HUES48 (cell line): ENCODE measurements at regions not wholly inside any gene's neighbourhood (a gene's known extent, or its start where the extent isn't known, plus 50 kb on each side); places are given as distances from the start of the nearest gene placed in this dataset.
A peak's percentile ranks its signal among the peaks of the same experiment; 100 is the strongest.
"Not testable (repeated sequence)": the region's sequence is repeated elsewhere in the genome, so short reads cannot be mapped to it uniquely, and the experiment has no call there.

Source experiments
- H3K27ac ChIP-seq: one replicate; pipeline ENCODE4 v1.7.0; 2013; ENCODE audit warnings: low read depth, low read length, inconsistent platforms
- H3K27me3 ChIP-seq: 2 replicates; pipeline ENCODE4 v1.6.1; 2013; ENCODE audit warnings: mild to moderate bottlenecking, low read length; ENCODE audit not compliant: control insufficient read depth, insufficient read depth
- H3K36me3 ChIP-seq: 2 replicates; pipeline ENCODE4 v1.6.1; 2013; ENCODE audit warnings: low read length; ENCODE audit not compliant: control insufficient read depth, insufficient read depth
- H3K4me1 ChIP-seq: 2 replicates; pipeline ENCODE4 v1.6.1; 2013; ENCODE audit warnings: mild to moderate bottlenecking, low read length; ENCODE audit not compliant: control insufficient read depth, insufficient read depth
- H3K4me3 ChIP-seq: 2 replicates; pipeline ENCODE4 v1.5.1; 2013; ENCODE audit warnings: mild to moderate bottlenecking, low read depth, low read length
- H3K9ac ChIP-seq: 2 replicates; pipeline ENCODE4 v1.6.1; 2013; ENCODE audit warnings: mild to moderate bottlenecking, low read depth, low read length, moderate library complexity
- H3K9me3 ChIP-seq: 2 replicates; pipeline ENCODE4 v1.6.1; 2013; ENCODE audit warnings: low read length; ENCODE audit not compliant: control insufficient read depth, insufficient read depth

DNA sequence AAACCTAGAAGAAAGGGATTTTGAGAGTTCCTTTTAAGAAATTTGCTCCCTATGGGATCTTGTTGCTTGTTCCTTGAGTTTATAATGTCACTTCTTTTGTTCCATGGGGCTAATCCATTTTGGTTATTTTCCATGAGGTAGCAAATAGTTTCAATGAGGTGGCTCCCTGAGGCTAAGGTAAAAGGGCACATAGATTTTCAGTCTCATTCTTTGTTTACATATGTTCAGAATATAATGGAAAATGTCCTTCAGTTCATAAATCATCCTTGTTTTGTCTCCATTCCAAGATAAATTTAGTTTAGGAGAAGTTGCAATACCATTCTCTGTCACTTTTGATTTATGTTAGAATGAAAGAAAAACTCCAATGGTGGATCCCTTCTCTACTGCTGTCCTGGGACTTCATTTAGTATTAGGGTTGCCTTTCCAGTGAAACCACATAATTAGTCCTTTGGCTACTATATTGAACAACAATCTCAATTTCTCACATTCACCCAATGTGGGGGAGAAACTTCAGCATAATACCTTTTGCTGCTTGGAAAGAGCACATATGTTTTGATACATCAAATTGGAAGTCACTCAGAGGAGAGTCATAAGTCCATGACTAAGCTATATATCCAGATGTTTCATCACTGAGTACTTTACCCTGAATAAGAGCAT, 80.9 kb upstream of the ADAMTS5 start:
- H3K4me3 ChIP-seq, result no peak overlapping the region
- no peaks in the 10 kb centered on the region for H3K9me3 ChIP-seq
- peaks cover 13% of the 10 kb centered on the region; the same call in 1 of the 2 replicates for H3K4me1 ChIP-seq
- no peak overlapping the region for H3K27ac ChIP-seq
- H3K27me3 ChIP-seq, result no peaks in the 10 kb centered on the region
- no peak overlapping the region for H3K9ac ChIP-seq
- H3K36me3 ChIP-seq, result no peaks in the 10 kb centered on the region

DNA sequence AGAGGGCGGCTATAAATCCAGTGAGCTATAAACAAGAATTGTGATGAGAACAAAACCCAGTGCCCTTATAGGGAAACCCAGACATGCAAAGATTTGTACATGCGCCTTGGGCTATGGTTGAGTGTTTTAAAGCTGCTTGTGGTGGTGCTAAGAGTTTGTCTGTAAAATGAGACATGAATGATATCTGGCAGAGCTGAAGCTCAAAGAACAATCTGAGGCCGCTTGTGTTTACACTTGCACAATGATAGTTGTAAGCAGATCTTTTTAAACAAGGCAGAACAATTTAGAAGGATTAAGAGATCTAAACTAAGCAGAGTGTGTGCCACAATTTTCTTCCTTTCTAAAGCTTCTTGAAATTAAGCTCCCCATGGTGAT, 80.4 kb upstream of the ADAMTS5 start:
- H3K4me1 ChIP-seq, result peaks cover 13% of the 10 kb centered on the region; the same call in 1 of the 2 replicates
- no peak overlapping the region for H3K27ac ChIP-seq
- no peaks in the 10 kb centered on the region for H3K27me3 ChIP-seq
- H3K9ac ChIP-seq, result no peak overlapping the region
- no peaks in the 10 kb centered on the region for H3K36me3 ChIP-seq
- no peaks in the 10 kb centered on the region for H3K9me3 ChIP-seq
- no peak overlapping the region for H3K4me3 ChIP-seq

DNA sequence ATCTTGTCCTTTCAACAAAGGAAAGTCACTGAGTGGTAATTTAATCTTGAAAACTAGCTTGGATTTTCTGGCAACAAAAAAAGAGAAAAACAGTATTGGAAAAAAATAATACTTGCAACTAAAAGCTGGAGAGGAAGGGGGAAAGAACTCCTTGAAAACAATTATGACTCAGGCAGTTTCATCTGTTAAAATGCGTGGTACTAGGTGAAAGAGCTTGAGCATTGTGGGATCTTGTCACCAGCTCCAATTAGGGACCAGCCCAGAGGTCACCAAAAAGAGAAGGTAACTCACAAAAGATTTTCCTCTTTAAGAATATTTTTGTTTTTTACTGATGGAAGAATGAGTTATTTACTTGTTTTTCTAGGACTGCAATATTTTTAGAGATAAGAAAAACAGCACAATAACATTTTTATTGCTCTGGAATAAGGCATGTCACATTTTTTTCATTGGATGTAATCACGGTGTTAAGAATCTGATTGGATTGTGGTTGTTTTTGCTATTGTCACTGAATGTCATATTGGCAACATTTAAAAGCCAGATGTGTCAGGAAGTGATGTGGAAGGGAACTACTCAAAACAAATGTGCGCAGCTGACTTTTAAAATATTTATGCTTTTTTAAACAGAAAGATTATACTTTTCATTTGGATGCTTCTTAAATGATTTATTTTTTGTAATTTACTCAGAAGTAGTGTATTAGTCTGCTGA, 78.5 kb upstream of the ADAMTS5 start:
- no peaks in the 10 kb centered on the region for H3K36me3 ChIP-seq
- no peaks in the 10 kb centered on the region for H3K9me3 ChIP-seq
- H3K27me3 ChIP-seq, result no peaks in the 10 kb centered on the region
- no peak overlapping the region for H3K27ac ChIP-seq
- peaks cover 13% of the 10 kb centered on the region; the same call in 1 of the 2 replicates for H3K4me1 ChIP-seq
- H3K4me3 ChIP-seq, result no peak overlapping the region
- no peak overlapping the region for H3K9ac ChIP-seq

DNA sequence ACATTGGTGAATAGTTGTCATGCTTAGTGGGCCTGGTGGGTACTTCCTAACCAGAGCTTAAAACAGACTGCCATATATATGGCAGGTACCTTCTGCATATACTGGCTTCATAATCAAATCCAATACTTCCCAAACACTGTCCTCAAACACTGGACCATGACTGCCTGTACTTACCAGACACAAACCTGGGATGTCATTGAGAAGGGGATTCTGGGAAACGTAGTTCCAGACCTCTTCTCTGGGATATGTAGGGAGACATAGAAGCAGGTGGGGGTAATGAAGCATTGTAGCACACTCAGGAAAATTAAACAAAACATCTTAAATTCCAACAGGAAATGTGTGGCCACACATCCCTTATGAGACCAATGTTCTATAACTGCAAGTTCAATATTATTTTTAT, 76.5 kb upstream of the ADAMTS5 start:
- Histone ChIP-seq H3K9me3 (no peaks in the 10 kb centered on the region), H3K27me3 (no peaks in the 10 kb centered on the region), H3K27ac (no peak overlapping the region), H3K4me1 (peaks cover 13% of the 10 kb centered on the region; the same call in 1 of the 2 replicates), H3K9ac (no peak overlapping the region), H3K4me3 (no peak overlapping the region), H3K36me3 (no peaks in the 10 kb centered on the region)

DNA sequence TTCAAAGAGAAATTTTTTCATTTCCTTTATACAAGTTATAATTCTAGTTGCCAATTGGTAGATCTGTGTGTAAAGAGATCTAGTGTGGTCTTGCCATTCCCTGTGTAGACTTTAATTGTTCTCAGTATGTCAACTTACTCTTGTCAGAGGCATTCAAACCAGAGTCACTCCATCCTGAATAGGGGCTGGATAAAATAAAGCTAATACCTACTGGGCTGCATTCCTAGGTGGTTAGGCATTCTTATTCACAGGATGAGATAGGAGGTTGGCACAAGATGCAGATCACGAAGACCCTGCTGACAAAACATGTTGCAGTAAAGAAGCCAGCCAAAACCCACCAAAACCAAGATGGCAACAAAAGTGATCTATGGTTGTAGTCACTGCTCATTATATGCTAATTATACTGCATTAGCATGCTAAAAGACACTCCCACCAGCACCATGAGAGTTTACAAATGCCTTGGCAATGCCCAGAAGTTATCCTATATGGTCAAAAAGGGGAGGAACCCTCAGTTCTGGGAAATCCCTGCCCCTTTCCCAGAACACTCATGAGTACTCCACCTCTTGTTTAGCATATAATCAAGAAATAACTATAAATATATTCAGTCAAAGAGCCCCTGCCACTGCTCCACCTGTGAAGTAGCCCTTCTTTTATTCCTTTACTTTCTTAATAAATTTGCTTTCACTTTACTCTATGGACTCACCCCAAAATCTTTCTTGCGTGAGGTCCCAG, 74.0 kb upstream of the ADAMTS5 start:
- H3K27ac ChIP-seq, result no peak overlapping the region

DNA sequence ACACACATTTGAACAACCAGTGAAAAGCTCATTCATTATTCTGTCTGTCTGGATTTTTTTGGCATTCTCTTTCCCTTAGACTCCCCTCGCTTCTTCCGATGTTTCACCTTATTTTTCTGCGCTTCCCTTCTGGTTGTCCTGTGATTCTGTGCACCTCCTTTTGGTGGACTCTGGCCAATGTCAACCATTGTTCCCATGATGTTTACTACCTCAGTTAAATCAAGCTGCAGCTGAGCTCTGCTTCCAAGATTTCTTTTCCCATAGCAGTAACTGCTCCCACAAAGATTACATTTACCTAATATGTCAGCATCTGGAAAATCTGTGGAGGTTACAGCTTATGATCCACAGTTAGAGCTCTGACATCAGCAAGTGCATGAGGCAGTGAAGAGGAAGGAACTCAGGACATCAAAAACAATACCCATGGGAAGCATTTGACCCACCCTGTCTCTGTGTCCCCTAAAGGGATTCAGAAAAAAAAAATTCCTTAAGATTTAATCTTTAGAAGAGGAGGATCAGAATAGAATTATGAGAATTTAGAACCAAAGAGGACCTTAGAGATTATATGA, 69.9 kb upstream of the ADAMTS5 start:
- Histone ChIP-seq H3K9me3 (no peaks in the 10 kb centered on the region), H3K27ac (no peak overlapping the region), H3K4me3 (no peak overlapping the region), H3K4me1 (no peaks in the 10 kb centered on the region), H3K36me3 (no peaks in the 10 kb centered on the region), H3K27me3 (no peaks in the 10 kb centered on the region), H3K9ac (no peak overlapping the region)

More for the DNA sequence above, 74.0 kb upstream of the ADAMTS5 start:
- no peak overlapping the region for H3K4me3 ChIP-seq
- H3K36me3 ChIP-seq, result no peaks in the 10 kb centered on the region
- no peaks in the 10 kb centered on the region for H3K9me3 ChIP-seq
- no peak overlapping the region for H3K9ac ChIP-seq
- 0 out of 2 replicates have a peak, but pooled peaks cover 1% of the 10 kb centered on the region for H3K4me1 ChIP-seq
- no peaks in the 10 kb centered on the region for H3K27me3 ChIP-seq

DNA sequence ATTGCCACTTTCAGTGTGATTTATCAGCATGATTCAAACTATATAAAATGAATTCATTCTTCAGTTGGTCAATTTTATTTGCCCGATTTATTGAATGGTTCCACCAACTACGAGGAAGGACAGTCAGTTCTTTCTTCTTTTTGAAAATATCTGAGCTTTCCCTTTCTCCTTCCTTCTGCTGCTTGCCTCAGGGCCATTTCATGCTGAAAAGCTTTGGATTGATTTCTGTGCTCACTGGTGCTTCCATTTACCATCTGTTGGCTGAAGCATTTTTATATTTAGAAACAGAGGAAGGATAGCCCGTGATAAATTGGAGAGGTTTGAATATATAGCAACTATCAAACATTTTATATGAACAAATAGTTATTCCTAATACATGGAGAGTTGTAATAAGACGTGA, 68.9 kb upstream of the ADAMTS5 start:
- H3K27me3 ChIP-seq, result no peaks in the 10 kb centered on the region
- no peaks in the 10 kb centered on the region for H3K9me3 ChIP-seq
- H3K27ac ChIP-seq, result no peak overlapping the region
- no peaks in the 10 kb centered on the region for H3K36me3 ChIP-seq
- no peak overlapping the region for H3K9ac ChIP-seq
- H3K4me3 ChIP-seq, result no peak overlapping the region
- H3K4me1 ChIP-seq, result no peaks in the 10 kb centered on the region

DNA sequence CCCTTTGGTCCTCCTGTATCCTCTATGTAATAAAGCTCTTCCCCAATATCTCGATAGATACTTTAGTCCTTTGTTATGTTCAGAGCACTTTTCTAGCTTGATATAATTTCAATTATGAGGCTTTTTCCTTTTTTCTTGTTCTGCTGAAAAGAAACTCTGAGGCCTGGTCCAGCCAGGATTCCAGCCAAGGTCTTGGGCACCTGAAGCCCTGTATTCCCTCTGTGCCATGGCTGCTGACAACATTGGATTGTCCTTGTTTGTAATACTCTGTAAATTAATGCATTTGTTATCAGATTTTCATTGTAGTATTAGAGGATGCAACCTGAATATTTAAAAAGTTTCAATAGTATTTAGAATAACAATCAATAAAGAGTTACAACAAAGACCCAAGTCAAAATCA, 67.9 kb upstream of the ADAMTS5 start:
- no peaks in the 10 kb centered on the region for H3K27me3 ChIP-seq
- no peaks in the 10 kb centered on the region for H3K36me3 ChIP-seq
- H3K9me3 ChIP-seq, result no peaks in the 10 kb centered on the region
- H3K9ac ChIP-seq, result no peak overlapping the region
- H3K4me1 ChIP-seq, result no peaks in the 10 kb centered on the region
- H3K27ac ChIP-seq, result no peak overlapping the region
- no peak overlapping the region for H3K4me3 ChIP-seq

DNA sequence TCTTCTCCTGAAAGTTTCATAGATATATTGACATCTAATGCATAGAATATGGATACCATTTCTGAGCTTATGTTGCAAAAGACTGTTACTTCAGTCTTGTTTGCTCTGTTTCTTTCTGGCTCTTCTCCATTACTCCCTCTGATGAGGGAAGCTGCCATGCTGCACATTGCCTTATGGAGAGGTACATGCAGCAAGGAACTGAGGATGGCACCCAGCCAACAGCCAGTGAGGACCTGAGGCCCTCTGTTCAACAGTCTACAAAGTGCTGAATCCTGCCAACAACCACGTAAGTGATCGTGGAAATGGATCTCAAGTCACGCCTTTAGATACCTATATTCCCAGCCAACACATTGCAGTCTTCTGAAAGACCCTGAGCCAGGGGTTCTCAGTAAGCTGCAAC, 66.6 kb upstream of the ADAMTS5 start:
- Histone ChIP-seq H3K9me3 (no peaks in the 10 kb centered on the region), H3K9ac (no peak overlapping the region), H3K36me3 (no peaks in the 10 kb centered on the region), H3K4me3 (no peak overlapping the region), H3K27ac (no peak overlapping the region), H3K27me3 (no peaks in the 10 kb centered on the region), H3K4me1 (no peaks in the 10 kb centered on the region)

DNA sequence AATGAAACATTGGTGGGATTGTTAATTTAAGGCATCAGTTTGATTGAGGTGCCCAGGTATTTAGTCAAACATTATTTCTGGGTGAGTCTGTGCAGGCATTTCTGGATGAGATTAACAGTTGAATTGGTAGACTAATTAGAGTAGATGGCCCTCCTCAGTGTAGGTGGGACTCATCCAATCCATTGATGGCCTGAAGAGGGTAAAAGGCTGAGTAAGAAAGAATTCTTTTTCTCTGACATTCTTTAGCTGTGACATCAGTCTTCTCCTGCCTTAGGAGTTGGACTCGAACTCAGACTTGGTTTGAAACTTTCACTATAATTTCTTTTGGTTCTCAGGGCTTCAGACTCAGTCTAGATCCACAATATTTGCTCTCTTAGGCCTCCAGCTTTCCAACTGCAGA, 59.6 kb upstream of the ADAMTS5 start:
- no peaks in the 10 kb centered on the region for H3K27me3 ChIP-seq
- H3K4me3 ChIP-seq, result peak overlapping the region; percentile 50
- no peaks in the 10 kb centered on the region for H3K36me3 ChIP-seq
- peaks cover 30% of the 10 kb centered on the region for H3K4me1 ChIP-seq
- H3K9me3 ChIP-seq, result no peaks in the 10 kb centered on the region
- peak overlapping the region; percentile 89 for H3K27ac ChIP-seq
- peak overlapping the region; percentile 54 for H3K9ac ChIP-seq

DNA sequence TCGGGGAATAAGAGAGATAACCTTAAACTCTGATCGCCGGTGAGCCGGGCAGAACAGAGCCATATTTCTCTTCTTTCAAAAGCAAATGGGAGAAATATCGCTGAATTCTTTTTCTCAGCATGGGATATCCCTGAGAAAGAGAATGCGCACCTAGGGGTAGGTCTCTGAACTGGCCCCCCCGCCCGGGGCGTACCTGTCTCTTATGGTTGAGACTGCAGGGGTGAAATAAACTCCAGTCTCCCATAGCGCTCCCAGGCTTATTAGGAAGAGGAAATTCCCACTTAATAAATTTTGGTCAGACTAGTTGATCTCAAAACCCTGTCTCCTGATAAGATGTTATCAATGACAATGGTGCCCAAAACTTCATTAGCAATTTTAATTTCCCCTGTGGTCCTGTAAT, 58.8 kb upstream of the ADAMTS5 start:
- Histone ChIP-seq H3K4me1 (peaks cover 30% of the 10 kb centered on the region), H3K27ac (peak overlapping the region; percentile 89), H3K4me3 (peak overlapping the region; percentile 50)
- not testable (repeated sequence) for H3K36me3 ChIP-seq, H3K9ac ChIP-seq, H3K9me3 ChIP-seq, H3K27me3 ChIP-seq
